Uterus (tissue), 2 donors: ENCODE measurements at regions not wholly inside any gene's neighbourhood (a gene's known extent, or its start where the extent isn't known, plus 50 kb on each side); places are given as distances from the start of the nearest gene placed in this dataset.

Experiments used
- CTCF ChIP-seq, 4 experiments: fragments of 200-600 bp in 2 of 4; fragments of 450-650 bp in 2 of 4; sonication (generic) in 2 of 4; IDR thresholded peaks; one replicate each; pipeline ENCODE4 v1.5.1; 2016 to 2019; ENCODE audit warnings: antibody characterized with exemption in 4 of 4, mild to moderate bottlenecking in 2 of 4, moderate library complexity in 1 of 4
- POLR2A ChIP-seq, 2 donors: fragments of 450-650 bp; IDR thresholded peaks; one replicate each; pipeline ENCODE4 v1.6.1; 2016; ENCODE audit warnings: antibody characterized with exemption in 2 of 2, mild to moderate bottlenecking in 1 of 2, moderate library complexity in 1 of 2

GRCh38 chr7:4527988-4528636 lies 154.0 kb upstream of the FOXK1 start:
- TF ChIP-seq CTCF (IDR thresholded peaks at IDR 0.05): no peak
- no peak for TF ChIP-seq POLR2A (IDR thresholded peaks at IDR 0.05)
